ENCODE measurements at regions not wholly inside any gene's neighbourhood (a gene's known extent, or its start where the extent isn't known, plus 50 kb on each side); places are given as distances from the start of the nearest gene placed in this dataset.
A peak's percentile ranks its signal among the peaks of the same experiment; 100 is the strongest.

DNA sequence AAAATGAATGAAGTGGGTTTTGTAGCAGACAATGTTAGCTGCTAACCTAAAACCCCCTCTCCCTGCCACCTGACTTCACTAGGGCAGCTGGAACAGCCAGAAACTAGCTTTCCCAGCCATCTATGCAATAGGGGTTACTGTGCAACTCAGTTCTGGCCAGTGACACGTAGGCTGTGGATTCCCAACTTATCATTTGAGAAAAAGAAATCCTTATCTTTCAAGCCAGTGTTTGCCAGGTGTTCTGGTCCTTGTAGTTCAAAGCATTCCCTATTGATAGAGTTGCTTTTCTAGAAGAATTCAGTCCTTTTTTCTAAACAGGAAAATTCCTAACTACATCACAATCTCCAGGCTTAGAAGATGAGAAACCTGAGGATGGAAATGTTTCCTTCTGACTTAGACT, 144.5 kb upstream of the ELAC2 start:
- DNase-seq (ENCODE audit: low read depth): no peak
- Mint-ChIP-seq H3K4me3 (ENCODE audit: unreplicated experiment) (no peak overlapping the region), H3K9me3 (ENCODE audit: unreplicated experiment) (no peaks in the 10 kb centered on the region), H3K4me1 (ENCODE audit: low read depth, unreplicated experiment) (peaks cover 4% of the 10 kb centered on the region), H3K27ac (ENCODE audit: unreplicated experiment) (no peak overlapping the region), H3K36me3 (ENCODE audit: low read depth, unreplicated experiment) (no peaks in the 10 kb centered on the region), H3K27me3 (ENCODE audit: low read depth, unreplicated experiment) (no peaks in the 10 kb centered on the region)
- FAIRE-seq: no peak
- Histone ChIP-seq H3K9me3 (ENCODE audit: insufficient read depth, low read depth, low read length) (no peaks in the 10 kb centered on the region), H3K79me2 (ENCODE audit: insufficient read depth, low read length) (no peaks in the 10 kb centered on the region), H3K4me1 (ENCODE audit: insufficient read depth, low read length) (no peaks in the 10 kb centered on the region), H3K9ac (ENCODE audit: low read length) (no peak overlapping the region), H2AFZ (ENCODE audit: low read depth, low read length) (no peak overlapping the region), H3K27ac (ENCODE audit: low read depth, low read length) (no peak overlapping the region), H3K27me3 (ENCODE audit: insufficient read depth, low read length) (no peaks in the 10 kb centered on the region), H3K4me3 (ENCODE audit: insufficient read depth, low read depth, low read length) (no peak overlapping the region), H3K36me3 (ENCODE audit: insufficient read depth, low read length) (no peaks in the 10 kb centered on the region), H4K20me1 (ENCODE audit: insufficient read depth, low read length) (no peaks in the 10 kb centered on the region), H3K4me2 (ENCODE audit: low read length) (no peak overlapping the region)
- TF ChIP-seq EZH2 (IDR thresholded peaks at IDR 0.05; ENCODE audit: insufficient read depth, low read length): no peak
- TF ChIP-seq, protein P1, sequence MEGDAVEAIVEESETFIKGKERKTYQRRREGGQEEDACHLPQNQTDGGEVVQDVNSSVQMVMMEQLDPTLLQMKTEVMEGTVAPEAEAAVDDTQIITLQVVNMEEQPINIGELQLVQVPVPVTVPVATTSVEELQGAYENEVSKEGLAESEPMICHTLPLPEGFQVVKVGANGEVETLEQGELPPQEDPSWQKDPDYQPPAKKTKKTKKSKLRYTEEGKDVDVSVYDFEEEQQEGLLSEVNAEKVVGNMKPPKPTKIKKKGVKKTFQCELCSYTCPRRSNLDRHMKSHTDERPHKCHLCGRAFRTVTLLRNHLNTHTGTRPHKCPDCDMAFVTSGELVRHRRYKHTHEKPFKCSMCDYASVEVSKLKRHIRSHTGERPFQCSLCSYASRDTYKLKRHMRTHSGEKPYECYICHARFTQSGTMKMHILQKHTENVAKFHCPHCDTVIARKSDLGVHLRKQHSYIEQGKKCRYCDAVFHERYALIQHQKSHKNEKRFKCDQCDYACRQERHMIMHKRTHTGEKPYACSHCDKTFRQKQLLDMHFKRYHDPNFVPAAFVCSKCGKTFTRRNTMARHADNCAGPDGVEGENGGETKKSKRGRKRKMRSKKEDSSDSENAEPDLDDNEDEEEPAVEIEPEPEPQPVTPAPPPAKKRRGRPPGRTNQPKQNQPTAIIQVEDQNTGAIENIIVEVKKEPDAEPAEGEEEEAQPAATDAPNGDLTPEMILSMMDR (IDR thresholded peaks at IDR 0.05; ENCODE audit: insufficient read depth, low read depth, low read length): no peak

DNA sequence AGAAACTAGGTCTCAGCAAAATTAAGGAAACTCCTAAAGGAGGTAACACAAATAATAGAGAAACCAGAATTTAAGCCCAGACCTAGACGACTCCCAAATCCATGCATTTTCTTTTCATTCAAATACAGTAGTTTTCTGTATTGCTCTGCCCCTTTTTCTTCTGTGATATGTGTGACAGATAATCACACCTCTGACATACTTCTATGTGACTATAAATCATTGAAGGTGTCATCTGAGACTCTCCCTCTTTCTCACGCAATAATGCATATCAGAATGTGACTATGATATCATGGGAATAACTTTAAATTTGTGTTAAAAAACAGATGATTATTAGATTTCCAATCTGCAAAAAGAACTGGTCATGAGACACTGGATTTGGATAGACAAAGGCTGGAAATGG, 143.0 kb upstream of the ELAC2 start:
- no peaks in the 10 kb centered on the region for H3K79me2 ChIP-seq (ENCODE audit: insufficient read depth, low read length)
- H3K9me3 ChIP-seq (ENCODE audit: insufficient read depth, low read depth, low read length): no peaks in the 10 kb centered on the region
- no peak overlapping the region for H3K27ac ChIP-seq (ENCODE audit: low read depth, low read length)
- no peaks in the 10 kb centered on the region for H3K27me3 ChIP-seq (ENCODE audit: insufficient read depth, low read length)
- Mint-ChIP-seq H3K4me1 (ENCODE audit: low read depth, unreplicated experiment) (peaks cover 4% of the 10 kb centered on the region), H3K27ac (ENCODE audit: unreplicated experiment) (no peak overlapping the region), H3K27me3 (ENCODE audit: low read depth, unreplicated experiment) (no peaks in the 10 kb centered on the region), H3K9me3 (ENCODE audit: unreplicated experiment) (no peaks in the 10 kb centered on the region), H3K36me3 (ENCODE audit: low read depth, unreplicated experiment) (no peaks in the 10 kb centered on the region), H3K4me3 (ENCODE audit: unreplicated experiment) (no peak overlapping the region)
- DNase-seq (ENCODE audit: low read depth) (no peak), FAIRE-seq (no peak)
- H2AFZ ChIP-seq (ENCODE audit: low read depth, low read length): no peak overlapping the region
- H3K4me1 ChIP-seq (ENCODE audit: insufficient read depth, low read length): no peaks in the 10 kb centered on the region
- no peak overlapping the region for H3K9ac ChIP-seq (ENCODE audit: low read length)
- no peaks in the 10 kb centered on the region for H3K36me3 ChIP-seq (ENCODE audit: insufficient read depth, low read length)
- no peak overlapping the region for H3K4me3 ChIP-seq (ENCODE audit: insufficient read depth, low read depth, low read length)
- TF ChIP-seq, protein P1 (IDR thresholded peaks at IDR 0.05; ENCODE audit: insufficient read depth, low read depth, low read length): no peak
- TF ChIP-seq EZH2 (IDR thresholded peaks at IDR 0.05; ENCODE audit: insufficient read depth, low read length): no peak
- H3K4me2 ChIP-seq (ENCODE audit: low read length): no peak overlapping the region
- H4K20me1 ChIP-seq (ENCODE audit: insufficient read depth, low read length): no peaks in the 10 kb centered on the region

DNA sequence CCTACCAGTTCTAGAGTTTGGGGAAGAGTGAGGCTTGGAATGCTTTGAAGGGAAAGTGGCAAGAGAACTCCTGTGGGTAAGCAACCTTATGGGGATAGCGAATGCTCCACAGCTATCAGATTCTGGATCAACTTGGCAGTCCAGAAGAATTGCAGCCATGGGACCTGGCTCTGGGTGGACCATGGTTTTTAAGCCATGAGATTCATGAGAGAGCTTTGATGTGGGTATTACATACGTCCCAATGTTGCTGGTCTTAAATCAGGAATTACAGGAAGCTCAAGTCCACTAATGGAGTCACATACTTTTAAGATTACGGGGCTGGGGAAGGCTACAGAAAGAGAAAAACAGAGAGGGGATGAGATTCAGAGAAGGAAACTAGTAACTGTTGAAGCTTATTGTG, 142.5 kb upstream of the ELAC2 start:
- Histone ChIP-seq H3K36me3 (ENCODE audit: insufficient read depth, low read length) (no peaks in the 10 kb centered on the region), H3K9ac (ENCODE audit: low read length) (no peak overlapping the region), H3K27ac (ENCODE audit: low read depth, low read length) (no peak overlapping the region), H2AFZ (ENCODE audit: low read depth, low read length) (no peak overlapping the region), H3K4me1 (ENCODE audit: insufficient read depth, low read length) (no peaks in the 10 kb centered on the region), H4K20me1 (ENCODE audit: insufficient read depth, low read length) (no peaks in the 10 kb centered on the region), H3K4me2 (ENCODE audit: low read length) (no peak overlapping the region), H3K79me2 (ENCODE audit: insufficient read depth, low read length) (no peaks in the 10 kb centered on the region), H3K4me3 (ENCODE audit: insufficient read depth, low read depth, low read length) (no peak overlapping the region), H3K9me3 (ENCODE audit: insufficient read depth, low read depth, low read length) (no peaks in the 10 kb centered on the region), H3K27me3 (ENCODE audit: insufficient read depth, low read length) (no peaks in the 10 kb centered on the region)
- Mint-ChIP-seq H3K36me3 (ENCODE audit: low read depth, unreplicated experiment) (no peaks in the 10 kb centered on the region), H3K27ac (ENCODE audit: unreplicated experiment) (no peak overlapping the region), H3K9me3 (ENCODE audit: unreplicated experiment) (no peaks in the 10 kb centered on the region), H3K4me1 (ENCODE audit: low read depth, unreplicated experiment) (peaks cover 4% of the 10 kb centered on the region), H3K4me3 (ENCODE audit: unreplicated experiment) (no peak overlapping the region), H3K27me3 (ENCODE audit: low read depth, unreplicated experiment) (no peaks in the 10 kb centered on the region)
- DNase-seq (ENCODE audit: low read depth) (peak; percentile 5), FAIRE-seq (no peak)
- no peak for TF ChIP-seq EZH2 (IDR thresholded peaks at IDR 0.05; ENCODE audit: insufficient read depth, low read length)
- TF ChIP-seq, protein P1 (IDR thresholded peaks at IDR 0.05; ENCODE audit: insufficient read depth, low read depth, low read length): no peak

All from astrocyte (in vitro differentiated cells and primary cell).